SK-N-SH (cell line): ENCODE measurements at regions not wholly inside any gene's neighbourhood (a gene's known extent, or its start where the extent isn't known, plus 50 kb on each side); places are given as distances from the start of the nearest gene placed in this dataset.

Experiments used
- CTCF ChIA-PET: fragments of 300-600, 350-600 bp; formaldehyde crosslinking; extraction: SDS; loops from one replicate; lab custom pipeline; 2021; lab: Yijun Ruan, JAX
- POLR2A ChIA-PET: fragments of 350-600 bp; sonication (Branson Sonifier 250); formaldehyde crosslinking; extraction: SDS; loops from one replicate; lab custom pipeline; 2020; ENCODE audit warnings: antibody characterized with exemption, inconsistent platforms; lab: Yijun Ruan, JAX
- DNase-seq: peaks from one replicate; pipeline ENCODE4 v3.0.0; 2012
- H2AFZ ChIP-seq: fragments of 200-600 bp; sonication (generic); 2 replicates; pipeline ENCODE4 v1.8.1; 2016; ENCODE audit warnings: antibody characterized with exemption, mild to moderate bottlenecking, low read depth
- H3F3A ChIP-seq: fragments of 200-600 bp; sonication (generic); replicated peaks from 2 replicates; pipeline ENCODE3; 2016; ENCODE audit warnings: antibody characterized with exemption, mild to moderate bottlenecking; ENCODE audit not compliant: insufficient read depth
- H3K27ac ChIP-seq, 2 experiments: fragments of 200-500 bp in 1 of 2; fragments of 200-600 bp in 1 of 2; sonication (Bioruptor generic) in 1 of 2; sonication (generic), shearing (Covaris generic) in 1 of 2; 2 replicates each; pipeline versions ENCODE4 v1.5.1 to v1.6.1; 2014 to 2016; ENCODE audit warnings: low read depth in 2 of 2, inconsistent platforms in 1 of 2, low read length in 1 of 2, mild to moderate bottlenecking in 1 of 2, mixed read lengths in 1 of 2
- H3K27me3 ChIP-seq: fragments of 200-600 bp; sonication (generic), shearing (Covaris generic); 2 replicates; pipeline ENCODE4 v1.6.1; 2016; ENCODE audit warnings: mixed run types; ENCODE audit not compliant: insufficient read depth
- H3K36me3 ChIP-seq, 2 experiments: fragments of 200-500 bp in 1 of 2; fragments of 200-600 bp in 1 of 2; sonication (Bioruptor generic) in 1 of 2; sonication (generic) in 1 of 2; replicated peaks in 1 of 2; 2 replicates each; pipeline versions ENCODE3 to v1.5.1; 2014 to 2016; ENCODE audit warnings: low read length in 1 of 2, mild to moderate bottlenecking in 1 of 2; ENCODE audit not compliant: insufficient read depth in 2 of 2, control insufficient read depth in 1 of 2
- H3K4me1 ChIP-seq, 2 experiments: fragments of 200-500 bp in 1 of 2; fragments of 200-600 bp in 1 of 2; sonication (Bioruptor generic) in 1 of 2; sonication (generic), shearing (Covaris generic) in 1 of 2; 2 replicates each; pipeline versions ENCODE4 v1.5.1 to v1.6.1; 2014 to 2016; ENCODE audit warnings: low read depth in 1 of 2, low read length in 1 of 2, mixed run types in 1 of 2; ENCODE audit not compliant: insufficient read depth in 2 of 2, control insufficient read depth in 1 of 2
- H3K4me2 ChIP-seq: fragments of 200-600 bp; sonication (generic), shearing (Covaris generic); 2 replicates; pipeline ENCODE4 v1.6.1; 2017; ENCODE audit warnings: mixed run types
- H3K4me3 ChIP-seq, 2 experiments: fragments of 200-500 bp in 1 of 2; fragments of 200-600 bp in 1 of 2; sonication (Bioruptor generic) in 1 of 2; sonication (generic), shearing (Covaris generic) in 1 of 2; 2 replicates each; pipeline versions ENCODE4 v1.5.1 to v1.8.1; 2014 to 2016; ENCODE audit warnings: low read depth in 2 of 2, inconsistent platforms in 1 of 2, low read length in 1 of 2, mild to moderate bottlenecking in 1 of 2, mixed read lengths in 1 of 2, moderate library complexity in 1 of 2
- H3K79me2 ChIP-seq: fragments of 200-600 bp; sonication (generic); 2 replicates; pipeline ENCODE4 v1.8.1; 2017; ENCODE audit warnings: mild to moderate bottlenecking; ENCODE audit not compliant: insufficient read depth
- H3K9ac ChIP-seq: fragments of 200-600 bp; sonication (generic); 2 replicates; pipeline ENCODE4 v1.6.1; 2017; ENCODE audit warnings: mixed run types
- H3K9me2 ChIP-seq: fragments of 200-600 bp; sonication (generic); 2 replicates; pipeline ENCODE4 v1.6.1; 2017; ENCODE audit warnings: mixed run types
- H3K9me3 ChIP-seq: fragments of 200-600 bp; sonication (generic); 2 replicates; pipeline ENCODE4 v1.6.1; 2017; ENCODE audit warnings: mixed run types, mild to moderate bottlenecking, moderate library complexity
- H4K20me1 ChIP-seq: fragments of 200-600 bp; sonication (generic); 2 replicates; pipeline ENCODE4 v1.6.1; 2017; ENCODE audit warnings: mild to moderate bottlenecking, mixed run types; ENCODE audit not compliant: insufficient read depth
- CHD2 ChIP-seq: fragments of 150-350 bp; IDR thresholded peaks from 2 replicates; pipeline ENCODE4 v1.6.1; 2018; ENCODE audit warnings: low read length; ENCODE audit not compliant: partially characterized antibody
- CTCF ChIP-seq: fragments of 200-600 bp; sonication (generic); IDR thresholded peaks from 2 replicates; pipeline ENCODE4 v1.6.1; 2017; ENCODE audit warnings: antibody characterized with exemption, mild to moderate bottlenecking, moderate library complexity
- ELF1 ChIP-seq: IDR thresholded peaks from 2 replicates; pipeline ENCODE4 v1.4.0; 2012
- EZH2phosphoT487 ChIP-seq: fragments of 200-600 bp; sonication (generic); IDR thresholded peaks from 2 replicates; pipeline ENCODE4 v1.6.1; 2017; ENCODE audit warnings: low read depth, mixed run types, mild to moderate bottlenecking, antibody characterized with exemption, moderate library complexity, borderline replicate concordance
- FOSL2 ChIP-seq: IDR thresholded peaks from 2 replicates; pipeline ENCODE4 v1.4.0; 2012; ENCODE audit warnings: low read depth, mild to moderate bottlenecking, moderate library complexity, borderline replicate concordance
- GABPA ChIP-seq: IDR thresholded peaks from 2 replicates; pipeline ENCODE4 v1.4.0; 2012; ENCODE audit warnings: low read depth, mild to moderate bottlenecking
- GATA2 ChIP-seq: sonication (generic); formaldehyde crosslinking; IDR thresholded peaks from 2 replicates; pipeline ENCODE4 v1.5.0; 2020; ENCODE audit warnings: mild to moderate bottlenecking, missing genetic modification reagents
- MXI1 ChIP-seq: IDR thresholded peaks from 2 replicates; pipeline ENCODE4 v1.6.1; 2012; ENCODE audit warnings: mild to moderate bottlenecking, low read depth, low read length, improper control_type of control experiment
- POLR2AphosphoS5 ChIP-seq: IDR thresholded peaks from 2 replicates; pipeline ENCODE4 v1.6.1; 2012; ENCODE audit warnings: low read depth, low read length
- RXRA ChIP-seq: IDR thresholded peaks from 2 replicates; pipeline ENCODE4 v1.4.0; 2012; ENCODE audit warnings: low read depth, mild to moderate bottlenecking, borderline replicate concordance
- TCF12 ChIP-seq: IDR thresholded peaks from 2 replicates; pipeline ENCODE4 v1.4.0; 2012
- YY1 ChIP-seq: IDR thresholded peaks from 2 replicates; pipeline ENCODE4 v1.4.0; 2012; ENCODE audit warnings: low read depth, mild to moderate bottlenecking
- WGBS: methylation state at CpG from one replicate; pipeline ENCODE4 v1.1.6; 2017; ENCODE audit warnings: low lambda C conversion rate; 5-methylcytosine and 5-hydroxymethylcytosine counted together
- TF ChIP-seq, protein P1 (sequence below): fragments of 150-350 bp; IDR thresholded peaks from 2 replicates; pipeline ENCODE4 v1.6.1; 2017; ENCODE audit warnings: antibody characterized with exemption, low read length, low read depth, borderline replicate concordance

- Histone ChIP-seq H3K79me2 (no peaks in the 10 kb centered on the region), H3K4me2 (no peak overlapping the region), H3K9me2 (no peaks in the 10 kb centered on the region), H3K27ac (no peak overlapping the region), H3K9me3 (no peaks in the 10 kb centered on the region), H3K4me1 (no peaks in the 10 kb centered on the region), H3K36me3 (no peaks in the 10 kb centered on the region), H3K27me3 (no peaks in the 10 kb centered on the region), H3K9ac (no peak overlapping the region), H3F3A (no peaks in the 10 kb centered on the region), H3K4me3 (no peak overlapping the region), H2AFZ (no peak overlapping the region), H4K20me1 (no peaks in the 10 kb centered on the region)
- 17% methylated on average over 3 of the region's 3 CpGs for WGBS
- CTCF ChIA-PET: no interaction called here
- no peak for DNase-seq
- POLR2A ChIA-PET: no interaction called here
- TF ChIP-seq EZH2phosphoT487: no peak
- TF ChIP-seq ELF1: no peak
- no peak for TF ChIP-seq FOSL2
- no peak for TF ChIP-seq GABPA
- TF ChIP-seq CHD2: no peak
- no peak for TF ChIP-seq TCF12
- no peak for TF ChIP-seq GATA2 (CRISPR knock-in tag)
- TF ChIP-seq, protein P1, sequence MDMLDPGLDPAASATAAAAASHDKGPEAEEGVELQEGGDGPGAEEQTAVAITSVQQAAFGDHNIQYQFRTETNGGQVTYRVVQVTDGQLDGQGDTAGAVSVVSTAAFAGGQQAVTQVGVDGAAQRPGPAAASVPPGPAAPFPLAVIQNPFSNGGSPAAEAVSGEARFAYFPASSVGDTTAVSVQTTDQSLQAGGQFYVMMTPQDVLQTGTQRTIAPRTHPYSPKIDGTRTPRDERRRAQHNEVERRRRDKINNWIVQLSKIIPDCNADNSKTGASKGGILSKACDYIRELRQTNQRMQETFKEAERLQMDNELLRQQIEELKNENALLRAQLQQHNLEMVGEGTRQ: no peak
- TF ChIP-seq MXI1: no peak
Observed at GRCh38 chr4:65023883-65024670, 614.8 kb upstream of the TECRL start.

GRCh38 chr4:65023081-65023480 lies 613.8 kb upstream of the TECRL start:
- Histone ChIP-seq H4K20me1 (no peaks in the 10 kb centered on the region), H3K79me2 (no peaks in the 10 kb centered on the region), H3K4me3 (no peak overlapping the region), H3K36me3 (no peaks in the 10 kb centered on the region), H3K4me1 (no peaks in the 10 kb centered on the region), H2AFZ (no peak overlapping the region), H3K4me2 (no peak overlapping the region), H3K9ac (no peak overlapping the region), H3K27ac (no peak overlapping the region), H3K9me2 (no peaks in the 10 kb centered on the region), H3K27me3 (no peaks in the 10 kb centered on the region), H3K9me3 (no peaks in the 10 kb centered on the region), H3F3A (no peaks in the 10 kb centered on the region)
- no peak for DNase-seq
- 34% methylated on average over 6 of the region's 6 CpGs for WGBS
- ChIA-PET POLR2A (no interaction called here), CTCF (no interaction called here)
- TF ChIP-seq POLR2AphosphoS5: no peak

DNA sequence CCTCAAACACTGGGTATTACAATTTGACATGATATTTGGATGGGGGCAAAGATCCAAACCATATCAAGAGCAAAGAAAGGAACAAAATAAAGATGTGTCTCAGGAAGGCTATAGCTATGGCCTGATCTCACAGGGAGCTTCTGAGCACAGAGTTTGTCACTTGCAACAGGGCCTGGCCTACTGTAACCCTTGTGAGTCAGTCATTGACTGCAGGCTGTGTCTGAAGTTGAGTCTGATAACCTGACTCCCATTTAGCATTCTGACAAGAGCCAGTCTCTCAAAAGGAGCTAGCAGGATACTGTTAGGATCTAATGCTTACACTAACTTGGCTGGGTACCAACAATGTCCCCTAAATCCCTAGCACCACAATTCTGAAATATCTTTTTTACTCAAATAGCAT lies 612.5 kb upstream of the TECRL start:
- Histone ChIP-seq H3K27me3 (no peaks in the 10 kb centered on the region), H2AFZ (no peak overlapping the region)
- TF ChIP-seq MXI1: no peak
- TF ChIP-seq CTCF: no peak
- no peak for TF ChIP-seq ELF1
- TF ChIP-seq RXRA: no peak
- TF ChIP-seq YY1: no peak
- TF ChIP-seq GABPA: no peak
- TF ChIP-seq, all 33 proteins: peak for 0
- Histone ChIP-seq H3K9ac (no peak overlapping the region), H3K4me1 (no peaks in the 10 kb centered on the region), H3K36me3 (no peaks in the 10 kb centered on the region), H3K4me2 (no peak overlapping the region), H3F3A (no peaks in the 10 kb centered on the region), H3K79me2 (no peaks in the 10 kb centered on the region), H3K9me3 (no peaks in the 10 kb centered on the region), H3K27ac (no peak overlapping the region), H4K20me1 (no peaks in the 10 kb centered on the region), H3K4me3 (no peak overlapping the region), H3K9me2 (no peaks in the 10 kb centered on the region)
- DNase-seq: no peak
- ChIA-PET CTCF (no interaction called here), POLR2A (no interaction called here)
